NCI-H2029 (cell line): ENCODE measurements at regions not wholly inside any gene's neighbourhood (a gene's known extent, or its start where the extent isn't known, plus 50 kb on each side); places are given as distances from the start of the nearest gene placed in this dataset.

Source experiments
- DNase-seq: peaks from one replicate; lab custom pipeline; 2025; lab: John Stamatoyannopoulos, UW

- no peak for DNase-seq
Observed at GRCh38 chr6:153873541-153873940, 165.5 kb upstream of the OPRM1 start.

DNA sequence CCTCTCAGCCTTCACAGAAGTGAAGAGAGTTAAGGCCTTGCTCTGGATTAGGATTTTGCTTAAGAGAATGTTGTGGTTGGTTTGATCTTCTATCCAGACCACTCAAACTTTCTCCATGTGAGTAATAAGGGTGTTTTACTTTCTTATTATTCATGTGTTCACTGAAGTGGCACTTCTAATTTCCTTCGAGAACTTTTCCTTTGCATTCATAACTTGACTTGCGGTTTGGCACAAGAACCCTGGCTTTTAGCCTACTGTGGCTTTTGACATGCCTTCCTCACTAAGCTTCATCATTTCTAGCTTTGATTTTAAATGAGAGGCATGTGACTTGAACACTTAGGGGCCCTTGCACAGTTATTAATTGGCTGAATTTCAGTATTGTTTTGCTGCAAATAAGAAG, 166.1 kb upstream of the OPRM1 start:
- no peak for DNase-seq

DNA sequence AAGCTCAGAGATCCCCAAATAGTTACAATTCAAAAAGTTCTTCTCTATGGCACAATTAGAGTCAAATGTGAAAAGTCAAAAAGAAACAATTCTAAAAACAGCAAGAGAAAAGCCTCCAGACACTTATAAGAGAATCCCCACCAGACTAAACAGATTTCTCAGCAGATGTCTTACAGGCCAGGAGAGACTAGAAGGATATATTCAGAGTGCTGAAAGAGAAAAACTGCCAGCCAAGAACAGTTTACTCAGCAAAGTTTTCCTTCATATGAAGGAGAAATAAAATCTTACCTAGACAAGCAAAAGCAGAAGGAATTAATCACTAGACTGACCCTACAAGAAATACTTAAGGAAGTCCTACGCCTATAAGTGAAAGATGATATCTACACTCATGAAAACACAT, 176.1 kb upstream of the OPRM1 start:
- DNase-seq, result no peak

GRCh38 chr6:153862139-153862538, 176.9 kb upstream of the OPRM1 start:
- no peak for DNase-seq

DNA sequence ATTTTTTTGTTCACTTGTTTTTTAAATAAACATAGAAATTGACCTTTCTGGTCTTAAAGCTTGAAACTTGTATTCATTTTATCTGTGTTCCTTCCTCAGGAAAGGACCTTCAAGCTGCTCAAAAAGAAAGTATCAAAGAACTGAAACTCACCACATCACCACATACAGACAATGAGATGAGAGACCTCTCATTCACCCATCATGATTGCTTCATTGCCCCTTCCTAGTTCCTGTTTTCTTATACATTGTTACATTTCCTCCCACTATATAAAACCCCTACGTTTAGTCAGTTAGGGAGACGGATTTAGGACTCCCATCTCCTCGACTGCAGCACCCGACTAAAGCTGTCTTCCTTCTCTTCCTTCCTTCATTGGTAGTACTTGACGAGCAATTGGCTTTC, 180.5 kb upstream of the OPRM1 start:
- DNase-seq, result no peak

- DNase-seq, result no peak
Observed at GRCh38 chr6:153856929-153857376, 182.1 kb upstream of the OPRM1 start.

DNA sequence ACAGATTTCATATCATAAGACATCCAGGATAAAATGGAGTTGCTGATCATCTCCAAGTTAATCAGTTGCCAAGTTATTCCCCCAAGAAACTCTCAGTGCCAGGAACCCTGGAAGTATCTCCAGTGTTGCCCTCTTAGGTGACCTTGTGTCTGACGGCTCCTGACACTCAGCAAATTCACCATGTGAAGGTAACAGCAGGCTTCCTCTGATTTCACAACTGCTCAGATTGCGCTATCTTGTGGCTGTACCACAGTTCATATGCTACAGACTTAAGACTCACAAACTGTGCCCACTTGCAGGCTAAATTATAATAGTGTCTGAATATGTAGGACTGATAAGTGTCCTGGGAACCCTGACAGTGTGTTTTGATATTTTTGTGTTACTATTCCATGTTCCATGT, 186.6 kb upstream of the OPRM1 start:
- DNase-seq, result no peak

GRCh38 chr6:153852034-153852433, 187.0 kb upstream of the OPRM1 start:
- DNase-seq, result no peak

GRCh38 chr6:153849072-153849779, 189.8 kb upstream of the OPRM1 start:
- no peak for DNase-seq

- DNase-seq, result no peak
Observed at GRCh38 chr6:153843420-153843819, 195.6 kb upstream of the OPRM1 start.

DNA sequence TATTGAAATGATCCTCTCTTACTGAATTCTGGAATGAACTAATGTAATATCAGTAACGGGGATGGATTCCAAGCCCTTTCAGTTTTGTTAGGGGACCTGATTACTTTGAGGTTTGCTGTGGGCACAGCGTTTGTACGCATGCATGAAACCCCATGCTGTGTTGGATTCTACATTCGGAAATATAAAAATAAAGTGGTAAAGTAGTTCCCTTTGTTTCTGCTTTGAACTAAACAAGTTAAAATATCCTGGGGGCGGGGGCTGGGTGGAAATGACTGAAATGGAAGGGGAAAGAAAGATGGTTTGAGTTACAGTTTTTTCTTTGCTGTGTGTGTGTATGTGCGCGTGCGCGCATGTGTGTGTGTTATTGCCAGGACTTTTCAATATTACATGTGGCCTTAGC, 196.5 kb upstream of the OPRM1 start:
- no peak for DNase-seq

DNA sequence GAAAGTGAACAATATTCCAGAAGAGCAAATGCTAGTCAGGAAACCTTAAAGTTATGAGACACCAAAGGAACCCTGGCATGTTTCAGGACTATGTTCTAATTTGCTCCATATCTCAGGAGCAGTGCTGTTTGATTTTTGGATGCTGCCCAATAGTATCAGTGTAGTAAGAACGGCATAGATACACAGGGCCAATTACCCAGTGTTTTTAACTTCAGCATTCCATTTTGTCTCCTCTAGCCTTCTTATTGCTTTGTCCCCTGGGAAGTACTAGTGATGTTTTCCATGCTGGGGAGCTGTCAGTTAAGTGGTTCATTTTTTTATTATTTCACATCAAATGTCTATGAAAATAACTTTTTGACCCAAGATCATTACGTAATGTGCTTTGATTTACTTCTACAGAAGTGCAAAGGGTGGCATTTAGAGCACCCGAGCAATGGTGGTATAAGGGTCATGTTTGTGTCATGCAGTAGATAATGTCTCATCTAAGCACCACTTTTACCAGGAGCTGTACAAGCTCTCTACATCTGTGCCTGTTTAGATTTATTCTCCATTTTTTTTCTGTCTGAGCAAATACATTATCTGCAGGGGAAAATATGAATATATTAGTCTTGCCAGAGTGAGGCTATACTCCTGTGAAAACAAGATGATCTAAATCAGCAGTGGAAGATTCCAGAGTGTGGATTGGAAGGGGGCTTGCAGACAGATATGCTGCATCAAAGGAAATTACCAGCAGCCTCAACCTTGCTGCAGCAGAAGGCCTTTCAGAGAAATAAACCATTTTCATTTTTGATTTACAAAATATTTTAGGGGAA, 198.8 kb upstream of the OPRM1 start:
- no peak for DNase-seq

DNA sequence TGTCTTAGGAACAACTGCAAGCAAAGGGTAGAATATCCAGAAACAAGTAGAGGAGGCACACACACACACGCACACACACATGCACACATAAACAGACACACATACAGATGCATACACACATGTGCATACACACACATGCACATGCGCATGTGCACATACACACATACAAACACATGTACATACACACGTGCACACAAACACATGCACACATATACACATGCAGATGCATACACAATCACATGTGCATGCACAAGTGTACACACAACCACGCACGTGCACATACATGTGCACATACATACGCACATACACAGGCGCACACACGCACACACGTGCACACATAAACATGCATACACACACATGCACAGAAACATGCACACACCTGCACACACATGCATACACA, 206.5 kb upstream of the OPRM1 start:
- DNase-seq, result no peak

GRCh38 chr6:153831350-153832078, 207.5 kb upstream of the OPRM1 start:
- DNase-seq, result no peak

DNA sequence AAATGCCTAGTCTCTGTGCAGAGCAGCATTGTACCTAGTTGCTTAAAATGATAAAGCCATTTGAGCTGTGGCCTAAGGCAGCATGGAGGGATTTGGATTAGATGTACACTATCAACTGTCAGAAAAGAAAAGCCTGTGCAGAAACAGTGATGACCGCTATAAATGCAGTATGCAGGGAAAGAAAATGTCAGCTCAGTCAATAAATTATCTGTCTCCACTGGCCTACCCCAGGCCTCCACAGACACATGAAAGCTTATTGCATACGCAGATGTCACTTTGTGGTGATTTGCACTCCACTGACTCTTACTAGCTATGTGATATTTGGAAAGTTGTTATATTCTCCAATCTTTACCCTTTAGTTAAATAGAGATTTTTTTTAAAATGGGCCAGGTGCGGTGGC, 221.9 kb upstream of the OPRM1 start:
- DNase-seq, result no peak

- DNase-seq, result no peak
Observed at GRCh38 chr6:153816366-153816765, 222.7 kb upstream of the OPRM1 start.

- no peak for DNase-seq
Observed at GRCh38 chr6:153814136-153814535, 224.9 kb upstream of the OPRM1 start.

- no peak for DNase-seq
Observed at GRCh38 chr6:153804755-153805330, 234.2 kb upstream of the OPRM1 start.

DNA sequence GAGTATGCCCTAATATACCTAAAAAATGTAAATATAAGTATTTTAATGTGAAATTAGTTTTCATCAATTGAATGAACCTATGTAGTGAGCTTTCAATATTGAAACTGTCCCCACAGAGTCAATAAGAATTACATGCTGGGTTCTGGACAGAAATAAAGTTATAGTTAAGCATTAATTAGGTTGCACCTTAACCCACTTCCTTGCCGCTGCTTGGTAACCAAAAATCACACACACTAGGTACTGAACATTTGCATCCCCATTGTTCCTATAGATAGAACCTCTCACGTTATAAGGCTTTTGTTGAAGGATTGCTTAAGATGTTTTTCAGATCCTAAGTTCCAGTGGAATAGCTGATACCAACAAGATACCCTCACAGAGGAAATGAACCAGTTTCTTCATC, 237.1 kb upstream of the OPRM1 start:
- DNase-seq, result no peak

GRCh38 chr6:153800580-153801188, 238.4 kb upstream of the OPRM1 start:
- no peak for DNase-seq

GRCh38 chr6:153790876-153791473, 248.1 kb upstream of the OPRM1 start:
- DNase-seq, result no peak

DNA sequence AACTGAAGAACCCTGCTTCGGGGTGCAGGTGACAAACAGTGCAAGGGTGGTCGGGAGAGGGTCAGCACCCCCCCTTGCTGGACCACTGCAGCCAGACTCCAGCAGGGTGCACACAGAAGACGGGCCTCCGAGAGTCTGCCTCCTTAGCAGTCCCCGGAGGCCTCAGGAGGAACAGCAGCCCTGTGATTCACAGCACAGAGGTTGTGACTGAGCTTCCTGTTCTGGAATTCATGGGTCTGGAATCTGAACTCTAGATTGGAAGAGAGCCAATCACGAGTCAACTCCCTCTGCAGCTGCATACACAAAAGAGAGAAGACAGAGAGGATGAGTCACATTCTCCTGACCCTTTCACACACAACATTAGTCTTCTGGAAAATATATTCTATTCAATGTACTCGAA, 249.0 kb upstream of the OPRM1 start:
- DNase-seq, result no peak
